HG02798 (cell line): ENCODE measurements at regions not wholly inside any gene's neighbourhood (a gene's known extent, or its start where the extent isn't known, plus 50 kb on each side); places are given as distances from the start of the nearest gene placed in this dataset.
"Not testable (repeated sequence)": the region's sequence is repeated elsewhere in the genome, so short reads cannot be mapped to it uniquely, and the experiment has no call there.

Source experiments
- ATAC-seq: cut with Tn5 transposase; IDR thresholded peaks from one replicate; pipeline ENCODE4 v1.9.1; 2021; ENCODE audit warnings: mild to moderate bottlenecking; ENCODE audit not compliant: unreplicated experiment, poor library complexity

DNA sequence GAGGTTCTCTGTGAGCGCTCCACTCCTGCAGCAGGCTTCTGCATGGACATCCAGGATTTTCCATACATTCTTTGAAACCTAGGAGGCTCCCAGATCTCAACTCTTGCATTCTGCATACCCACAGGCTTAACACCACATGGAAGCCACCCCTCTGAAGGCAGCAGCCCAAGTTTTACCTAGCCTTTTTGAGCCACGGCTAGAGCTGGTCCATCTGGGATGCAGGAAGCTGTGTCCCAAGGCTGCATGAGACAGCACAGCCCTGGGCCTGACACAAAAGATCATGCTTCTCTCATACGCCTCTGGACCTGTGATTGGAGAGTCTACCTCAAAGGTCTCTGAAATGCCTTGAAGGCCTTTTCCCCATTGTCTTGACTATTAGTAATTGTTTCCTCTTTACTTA is 53.6 kb upstream of the RPRM start:
- no peak for ATAC-seq

- not testable (repeated sequence) for ATAC-seq
Observed at GRCh38 chr2:153533803-153534202, 55.2 kb upstream of the RPRM start.

DNA sequence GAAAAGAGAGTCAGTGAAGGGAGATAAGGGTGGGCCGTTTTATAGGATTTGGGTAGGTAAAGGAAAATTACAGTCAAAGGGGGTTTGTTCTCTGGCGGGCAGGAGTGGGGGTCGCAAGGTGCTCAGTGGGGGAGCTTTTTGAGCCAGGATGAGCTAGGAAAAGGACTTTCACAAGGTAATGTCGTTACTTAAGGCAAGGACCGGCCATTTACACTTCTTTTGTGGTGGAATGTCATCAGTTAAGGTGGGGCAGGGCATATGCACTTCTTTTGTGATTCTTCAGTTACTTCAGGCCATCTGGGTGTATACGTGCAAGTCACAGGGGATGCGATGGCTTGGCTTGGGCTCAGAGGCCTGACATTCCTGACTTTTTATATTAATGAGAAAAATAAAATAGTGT is 56.0 kb upstream of the RPRM start:
- ATAC-seq: not testable (repeated sequence)

DNA sequence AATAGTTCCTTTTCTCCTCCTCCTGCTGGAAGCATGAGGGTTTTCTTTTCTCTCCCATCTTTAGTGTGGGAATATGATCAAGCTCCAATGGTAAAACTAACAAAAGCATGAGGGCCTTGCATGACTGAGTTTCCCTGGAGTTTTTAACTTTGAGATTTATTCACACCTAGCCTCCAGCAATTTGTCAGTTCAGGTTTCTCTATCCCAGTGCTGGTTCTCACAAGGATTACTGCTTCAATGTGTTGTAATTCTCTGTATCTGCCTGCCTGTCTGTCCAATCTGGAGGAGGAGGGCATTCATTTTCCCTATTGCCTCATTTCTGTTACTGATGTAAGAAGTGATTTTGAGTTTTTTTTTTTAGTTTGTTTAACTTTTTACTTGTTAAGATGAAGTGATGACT is 57.6 kb upstream of the RPRM start:
- ATAC-seq: no peak

DNA sequence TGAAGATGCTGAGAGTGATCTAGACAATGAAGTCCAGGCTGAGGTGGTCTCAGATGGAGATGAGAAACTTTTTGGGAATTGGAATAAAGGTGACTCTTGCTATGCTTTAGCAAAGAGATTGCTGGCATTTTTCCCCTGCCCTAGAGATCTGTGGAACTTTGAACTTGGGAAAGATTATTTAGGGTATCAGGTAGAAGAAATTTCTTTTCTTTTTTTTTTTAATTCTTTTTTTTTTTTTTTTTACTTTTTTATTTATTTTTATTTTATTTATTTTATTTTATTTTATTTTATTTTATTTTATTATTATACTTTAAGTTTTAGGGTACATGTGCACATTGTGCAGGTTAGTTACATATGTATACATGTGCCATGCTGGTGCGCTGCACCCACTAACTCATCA is 59.5 kb upstream of the RPRM start:
- ATAC-seq: not testable (repeated sequence)

DNA sequence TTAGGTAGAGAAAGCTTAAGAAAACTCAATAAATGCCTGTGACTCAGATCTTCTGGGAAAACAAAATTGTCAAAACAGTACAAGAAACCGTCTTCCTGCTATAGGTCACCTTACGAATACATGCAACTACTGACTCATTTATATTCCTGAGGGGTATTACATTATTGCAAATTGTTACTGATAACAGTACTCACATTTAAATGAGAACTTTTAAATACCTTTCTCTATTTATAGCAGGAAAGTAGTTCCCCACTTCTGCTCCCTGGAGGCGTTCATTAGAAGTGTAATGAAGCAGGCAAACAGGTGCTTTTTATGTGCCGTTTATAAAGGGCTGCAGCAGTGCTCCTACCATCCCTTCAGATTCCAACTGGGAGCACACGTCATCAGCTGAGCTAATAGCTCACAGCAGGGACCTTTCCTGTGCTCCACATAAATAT is 65.1 kb upstream of the RPRM start:
- ATAC-seq: peak; percentile 80

DNA sequence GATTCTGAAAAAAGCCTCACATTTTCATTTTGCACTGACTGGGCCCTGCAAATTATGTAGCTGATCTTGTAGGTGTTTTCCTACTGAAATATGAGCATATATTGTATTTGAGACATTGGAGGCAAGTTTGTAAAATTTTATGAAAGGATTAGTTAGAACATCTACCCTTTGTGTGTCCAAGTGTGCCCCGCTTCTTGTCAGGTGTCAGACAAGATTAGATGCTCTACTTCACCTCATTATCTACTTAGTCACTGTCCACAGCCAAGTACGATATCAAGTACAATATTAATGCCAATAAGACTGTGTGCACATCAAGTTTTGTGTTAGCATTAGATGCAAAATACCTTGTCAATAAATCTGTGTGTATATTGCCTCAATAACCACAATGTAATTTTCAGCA is 67.8 kb upstream of the RPRM start:
- no peak for ATAC-seq

GRCh38 chr2:153548536-153548935 is 70.0 kb upstream of the RPRM start:
- ATAC-seq: no peak

DNA sequence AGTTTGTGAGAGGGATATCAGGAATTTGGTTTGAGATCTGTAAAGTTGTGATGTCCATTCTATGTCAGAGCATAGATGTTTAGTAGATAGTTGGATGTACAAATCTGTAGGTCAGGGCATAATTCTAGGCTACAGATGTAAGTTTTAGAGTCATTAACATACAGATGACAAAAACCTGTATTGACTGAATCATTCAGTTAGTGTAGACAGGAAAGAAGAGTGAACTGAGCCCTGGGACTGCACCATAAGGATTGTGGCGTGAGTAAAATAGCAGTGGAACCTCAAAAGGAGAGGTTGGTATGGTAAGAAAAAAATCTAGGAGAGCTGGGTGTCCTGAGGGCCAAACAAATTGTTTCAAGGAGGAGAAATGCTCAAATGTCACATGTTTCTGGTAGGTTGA is 73.1 kb upstream of the RPRM start:
- no peak for ATAC-seq

- no peak for ATAC-seq
Observed at GRCh38 chr2:153557211-153557610, 78.6 kb upstream of the RPRM start.

DNA sequence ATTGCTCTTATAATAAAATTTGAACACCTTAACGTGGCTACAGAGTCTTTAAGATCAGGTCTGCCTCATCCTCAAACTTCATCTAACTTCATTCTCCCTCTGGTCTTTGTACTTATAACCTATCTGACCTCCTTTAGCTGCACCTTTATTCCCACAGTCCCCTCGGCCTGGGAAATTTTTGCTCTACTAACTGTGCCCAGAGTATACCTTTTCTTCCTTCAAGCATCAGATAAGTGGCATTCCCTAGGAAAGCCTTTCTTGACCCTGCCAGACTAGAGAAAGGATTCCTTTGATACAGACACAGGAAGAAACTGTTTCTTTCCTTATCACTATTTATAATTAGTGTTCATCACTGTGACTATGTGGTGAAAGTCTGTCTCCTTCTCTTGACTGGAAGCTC is 79.2 kb upstream of the RPRM start:
- ATAC-seq: no peak

DNA sequence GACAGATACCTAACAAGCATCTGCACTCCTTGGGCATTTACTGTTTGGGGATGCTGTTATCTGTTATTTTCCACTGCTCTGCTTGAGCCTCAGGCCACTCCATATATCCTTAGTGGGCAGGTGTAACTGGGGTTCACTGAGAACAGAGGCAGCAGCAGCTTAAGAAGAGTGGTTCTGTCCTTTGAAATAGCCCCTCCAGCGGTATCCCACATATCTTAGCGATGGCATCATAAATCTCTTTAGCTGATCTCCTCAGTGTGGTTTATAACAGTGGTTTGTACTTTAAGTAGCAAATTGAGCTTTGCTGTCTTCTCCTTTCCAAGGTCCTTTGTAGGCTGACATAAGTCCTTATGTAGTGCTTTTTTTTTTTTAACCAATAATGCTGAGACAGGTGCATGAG is 79.7 kb upstream of the RPRM start:
- ATAC-seq: no peak

DNA sequence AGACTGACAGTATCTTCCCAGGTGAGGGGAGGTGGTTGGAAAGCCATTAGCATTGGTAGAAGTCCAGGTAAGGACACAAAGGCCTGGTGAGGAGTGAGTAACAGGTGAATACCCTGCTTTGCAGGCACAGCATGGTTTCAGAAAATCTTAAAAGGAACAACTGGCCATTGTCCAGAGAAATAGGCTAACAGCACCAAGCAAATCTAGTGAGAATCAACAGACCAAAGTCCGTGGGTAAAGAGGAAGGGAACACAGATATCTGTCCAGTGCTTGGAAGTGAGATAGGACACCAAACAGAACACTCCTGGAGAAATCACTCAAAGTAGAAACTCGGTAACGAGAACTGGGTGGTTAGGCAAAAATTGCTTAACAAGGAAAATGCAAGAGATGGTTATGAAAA is 88.8 kb upstream of the RPRM start:
- ATAC-seq: no peak

GRCh38 chr2:153568105-153568504 is 89.5 kb upstream of the RPRM start:
- ATAC-seq: no peak

DNA sequence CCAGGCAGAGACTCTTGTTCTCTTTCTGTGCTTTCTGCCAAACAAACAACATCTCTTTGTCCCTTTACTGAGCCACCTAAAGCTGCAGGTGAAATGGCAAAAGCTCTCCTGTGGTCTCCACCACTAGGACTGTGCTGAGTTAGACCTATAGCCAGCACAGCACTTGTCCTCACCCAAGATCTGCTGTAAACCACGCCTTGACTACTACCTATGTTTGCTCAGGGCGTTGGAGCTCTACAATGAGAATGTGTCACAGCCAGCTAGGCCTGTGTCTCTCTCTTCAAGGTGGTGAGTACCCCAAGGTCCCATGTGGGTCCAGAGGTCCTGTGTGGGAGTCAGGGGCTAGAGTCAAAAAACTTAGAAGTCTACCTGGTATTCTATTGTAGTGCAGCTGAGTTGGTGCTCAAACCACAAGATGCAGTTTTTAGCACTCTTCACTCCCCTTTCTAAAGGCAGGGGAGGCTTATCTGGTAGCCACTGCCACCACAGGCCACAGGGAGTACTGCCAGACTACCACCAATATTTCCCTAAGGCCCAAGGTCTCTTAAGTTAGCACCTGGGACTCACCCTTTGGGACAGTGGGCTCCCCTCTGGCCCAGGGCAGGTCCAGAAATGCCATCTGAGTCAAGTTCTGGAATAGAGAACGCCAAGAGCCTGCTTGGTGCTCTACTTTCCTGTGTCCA is 96.8 kb upstream of the RPRM start:
- no peak for ATAC-seq

DNA sequence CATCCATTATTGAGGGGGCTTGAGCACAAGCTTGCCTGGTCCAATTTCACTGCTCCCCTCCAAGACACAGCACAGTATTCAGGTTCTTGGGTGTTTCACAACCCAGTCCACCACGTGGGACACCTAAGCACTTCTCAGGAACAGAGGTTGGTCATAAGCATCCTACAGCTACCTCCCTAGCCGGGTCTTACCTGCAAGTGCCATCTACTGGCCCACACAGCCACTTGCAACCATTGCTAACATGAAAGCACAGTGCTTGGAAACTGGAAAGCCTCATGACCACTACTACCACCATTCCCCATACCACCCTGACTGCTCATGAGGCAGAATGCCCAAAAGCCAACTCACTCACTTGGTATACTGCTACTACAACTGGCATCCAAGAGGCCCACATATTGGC is 105.7 kb upstream of the RPRM start:
- no peak for ATAC-seq

DNA sequence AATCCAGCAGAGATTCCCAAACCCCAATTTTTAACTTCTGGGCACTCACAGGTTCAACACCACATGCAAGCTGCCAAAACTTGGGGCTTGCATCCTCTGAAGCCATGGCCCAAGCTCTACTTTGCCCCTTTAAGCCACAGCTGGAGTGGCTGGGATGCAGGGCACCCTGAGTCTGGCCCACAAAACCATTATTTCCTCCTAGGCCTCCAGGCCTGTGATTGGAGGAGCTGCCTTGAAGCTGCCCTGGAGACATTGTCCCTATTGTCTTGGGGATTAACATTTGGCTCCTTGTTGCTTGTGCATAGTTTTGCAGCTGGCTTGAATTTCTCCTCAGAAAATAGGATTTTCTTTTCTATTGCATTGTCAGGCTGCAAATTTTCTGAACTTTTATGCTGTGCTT is 109.8 kb upstream of the RPRM start:
- no peak for ATAC-seq

DNA sequence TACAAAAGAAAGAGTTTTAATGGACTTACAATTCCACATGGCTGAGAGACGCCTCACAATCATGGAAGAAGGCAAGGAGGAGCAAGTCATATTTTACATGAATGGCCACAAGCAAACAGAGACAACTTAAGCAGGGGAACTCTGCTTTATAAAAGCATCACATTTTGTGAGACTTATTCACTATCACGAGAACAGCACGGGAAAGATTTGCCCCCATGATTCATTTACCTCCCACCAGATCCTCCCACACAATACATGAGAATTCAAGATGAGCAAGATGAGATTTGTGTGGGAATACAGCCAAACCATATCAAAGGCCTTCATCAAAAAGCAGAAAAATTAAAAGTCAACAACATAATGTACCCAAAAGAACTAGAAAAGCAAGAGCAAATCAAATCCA is 111.0 kb upstream of the RPRM start:
- ATAC-seq: no peak

- not testable (repeated sequence) for ATAC-seq
Observed at GRCh38 chr2:153593086-153593485, 114.5 kb upstream of the RPRM start.

GRCh38 chr2:153595939-153596338 is 117.4 kb upstream of the RPRM start:
- no peak for ATAC-seq

GRCh38 chr2:153601812-153602211 is 123.2 kb upstream of the RPRM start:
- ATAC-seq: no peak

- no peak for ATAC-seq
Observed at GRCh38 chr2:153604133-153604532, 125.6 kb upstream of the RPRM start.

- no peak for ATAC-seq
Observed at GRCh38 chr2:153606623-153607022, 128.1 kb upstream of the RPRM start.
